H9 (cell line): ENCODE measurements at regions not wholly inside any gene's neighbourhood (a gene's known extent, or its start where the extent isn't known, plus 50 kb on each side); places are given as distances from the start of the nearest gene placed in this dataset.

ENCODE experiments used
- DNase-seq: peaks from one replicate; pipeline ENCODE4 v3.0.0-alpha.2; 2017
- H2AFZ ChIP-seq: one replicate; pipeline ENCODE4 v1.6.1; 2013; ENCODE audit warnings: mild to moderate bottlenecking, low read length, control low read depth, moderate library complexity
- H2AK5ac ChIP-seq: 2 replicates; pipeline ENCODE4 v1.6.1; 2013; ENCODE audit warnings: low read length, control low read depth, mixed read lengths; ENCODE audit not compliant: insufficient read length
- H2BK120ac ChIP-seq: one replicate; pipeline ENCODE4 v1.6.1; 2013; ENCODE audit warnings: low read depth, mild to moderate bottlenecking, low read length, control low read depth, inconsistent platforms; ENCODE audit not compliant: poor library complexity, severe bottlenecking
- H2BK12ac ChIP-seq: 2 replicates; pipeline ENCODE4 v1.6.1; 2013; ENCODE audit warnings: low read length, control low read depth, mixed read lengths, low read depth; ENCODE audit not compliant: insufficient read length
- H2BK15ac ChIP-seq: 2 replicates; pipeline ENCODE4 v1.6.1; 2013; ENCODE audit warnings: low read depth, low read length, control low read depth
- H2BK20ac ChIP-seq: one replicate; pipeline ENCODE4 v1.6.1; 2013; ENCODE audit warnings: low read depth, mild to moderate bottlenecking, low read length, control low read depth, inconsistent platforms; ENCODE audit not compliant: poor library complexity, severe bottlenecking
- H2BK5ac ChIP-seq: 2 replicates; pipeline ENCODE4 v1.6.1; 2013; ENCODE audit warnings: low read length, control low read depth, mixed read lengths; ENCODE audit not compliant: insufficient read length
- H3K14ac ChIP-seq: 2 replicates; pipeline ENCODE4 v1.6.1; 2013; ENCODE audit warnings: low read length, control low read depth; ENCODE audit not compliant: insufficient read depth
- H3K18ac ChIP-seq: 2 replicates; pipeline ENCODE4 v1.6.1; 2013; ENCODE audit warnings: low read depth, mild to moderate bottlenecking, mixed read lengths, low read length, control low read depth; ENCODE audit not compliant: insufficient read length
- H3K23ac ChIP-seq: 2 replicates; pipeline ENCODE4 v1.6.1; 2013; ENCODE audit warnings: low read length, control low read depth, mixed read lengths, low read depth; ENCODE audit not compliant: insufficient read length
- H3K23me2 ChIP-seq: 2 replicates; pipeline ENCODE4 v1.6.1; 2013; ENCODE audit warnings: low read depth, mild to moderate bottlenecking, mixed read lengths, low read length, control low read depth; ENCODE audit not compliant: insufficient read length, poor library complexity, severe bottlenecking
- H3K27ac ChIP-seq: 2 replicates; pipeline ENCODE4 v1.5.1; 2013; ENCODE audit warnings: low read length, control low read depth, mixed read lengths, low read depth; ENCODE audit not compliant: insufficient read length
- H3K27me3 ChIP-seq: 2 replicates; pipeline ENCODE4 v1.6.1; 2013; ENCODE audit warnings: low read length, control low read depth, inconsistent platforms; ENCODE audit not compliant: insufficient read depth
- H3K4ac ChIP-seq: 2 replicates; pipeline ENCODE4 v1.6.1; 2013; ENCODE audit warnings: low read depth, mild to moderate bottlenecking, control low read depth, inconsistent platforms, low read length, moderate library complexity
- H3K4me1 ChIP-seq: 2 replicates; pipeline ENCODE4 v1.6.1; 2013; ENCODE audit warnings: low read length, control low read depth, inconsistent platforms; ENCODE audit not compliant: insufficient read depth
- H3K4me2 ChIP-seq: 2 replicates; pipeline ENCODE4 v1.6.1; 2013; ENCODE audit warnings: low read length, control low read depth, mixed read lengths; ENCODE audit not compliant: insufficient read length, insufficient read depth
- H3K56ac ChIP-seq: 2 replicates; pipeline ENCODE4 v1.6.1; 2013; ENCODE audit warnings: low read depth, mild to moderate bottlenecking, mixed read lengths, low read length, control low read depth; ENCODE audit not compliant: insufficient read length
- H3K79me1 ChIP-seq: 2 replicates; pipeline ENCODE4 v1.6.1; 2013; ENCODE audit warnings: low read depth, mild to moderate bottlenecking, moderate library complexity, low read length, control low read depth, inconsistent platforms; ENCODE audit not compliant: insufficient read depth, poor library complexity, severe bottlenecking
- H3K79me2 ChIP-seq: 2 replicates; pipeline ENCODE4 v1.6.1; 2013; ENCODE audit warnings: low read length, control low read depth, inconsistent platforms; ENCODE audit not compliant: insufficient read depth
- H3K9ac ChIP-seq: 2 replicates; pipeline ENCODE4 v1.6.1; 2013; ENCODE audit warnings: low read length, control low read depth, mixed read lengths; ENCODE audit not compliant: insufficient read length; ENCODE audit errors: extremely low read depth
- H3K9me3 ChIP-seq: one replicate; pipeline ENCODE4 v1.6.1; 2013; ENCODE audit warnings: low read depth, low read length, inconsistent platforms; ENCODE audit not compliant: control insufficient read depth
- H3T11ph ChIP-seq: one replicate; pipeline ENCODE4 v1.6.1; 2013; ENCODE audit warnings: mild to moderate bottlenecking, low read length, control low read depth, inconsistent platforms
- H4K20me1 ChIP-seq: one replicate; pipeline ENCODE4 v1.6.1; 2013; ENCODE audit not compliant: control insufficient read depth, insufficient read length, insufficient read depth
- H4K5ac ChIP-seq: 2 replicates; pipeline ENCODE4 v1.6.1; 2013; ENCODE audit warnings: low read depth, mild to moderate bottlenecking, mixed read lengths, low read length, control low read depth; ENCODE audit not compliant: insufficient read length
- H4K8ac ChIP-seq: replicated peaks from 2 replicates; pipeline ENCODE4 v1.6.1; 2013; ENCODE audit warnings: low read length, control low read depth, mixed read lengths, low read depth; ENCODE audit not compliant: insufficient read length
- H4K91ac ChIP-seq: 2 replicates; pipeline ENCODE4 v1.6.1; 2013; ENCODE audit warnings: low read depth, mild to moderate bottlenecking, moderate library complexity, mixed read lengths, low read length, control low read depth; ENCODE audit not compliant: insufficient read length
- H3K27ac Mint-ChIP-seq, 3 experiments: 2 replicates in 2 of 3; 3 replicates in 1 of 3; pipeline ENCODE4 v1.8.0; 2020 to 2021; ENCODE audit warnings: mixed read lengths in 3 of 3, mild to moderate bottlenecking in 1 of 3, moderate library complexity in 1 of 3
- H3K27me3 Mint-ChIP-seq: 2 replicates; pipeline ENCODE4 v1.8.0; 2021; ENCODE audit warnings: low read depth, mild to moderate bottlenecking, moderate library complexity, mixed read lengths
- H3K36me3 Mint-ChIP-seq, 3 experiments: 2 replicates in 2 of 3; 3 replicates in 1 of 3; pipeline ENCODE4 v1.8.0; 2020 to 2021; ENCODE audit warnings: low read depth in 3 of 3, mixed read lengths in 3 of 3; ENCODE audit not compliant: insufficient read depth in 1 of 3
- H3K4me1 Mint-ChIP-seq, 2 experiments: 2 replicates each; pipeline ENCODE4 v1.8.0; 2020; ENCODE audit warnings: mixed read lengths in 2 of 2
- H3K4me3 Mint-ChIP-seq, 2 experiments: 2 replicates in 1 of 2; 3 replicates in 1 of 2; pipeline ENCODE4 v1.8.0; 2020 to 2021; ENCODE audit warnings: mild to moderate bottlenecking in 2 of 2, mixed read lengths in 2 of 2, moderate library complexity in 1 of 2
- H3K9me3 Mint-ChIP-seq, 2 experiments: 2 replicates in 1 of 2; 3 replicates in 1 of 2; pipeline ENCODE4 v1.8.0; 2020; ENCODE audit warnings: mild to moderate bottlenecking in 2 of 2, mixed read lengths in 2 of 2, moderate library complexity in 1 of 2
- CTCF ChIP-seq: fragments of 200-600 bp; sonication (generic); conservative IDR thresholded peaks from 3 replicates; pipeline ENCODE4 v1.8.0; 2021; ENCODE audit warnings: antibody characterized with exemption, mild to moderate bottlenecking
- WGBS: extraction: QIAGEN DNeasy Blood & Tissue Kit; methylation state at CpG from one replicate; pipeline ENCODE4 v1.1.7; 2013; ENCODE audit warnings: missing lambda C conversion rate, low lambda C conversion rate, mixed read lengths; ENCODE audit not compliant: insufficient read length; ENCODE audit errors: extremely low coverage; 5-methylcytosine and 5-hydroxymethylcytosine counted together

- no peaks in the 10 kb centered on the region for H3K4me1 ChIP-seq
- no peak overlapping the region for H4K91ac ChIP-seq
- no peak overlapping the region for H3K27ac ChIP-seq
- no peaks in the 10 kb centered on the region for H3K4me1 Mint-ChIP-seq
- DNase-seq: no peak
- H3K36me3 Mint-ChIP-seq: no peaks in the 10 kb centered on the region; a peak in 1 of 7 replicates
- H3K27me3 Mint-ChIP-seq: no peaks in the 10 kb centered on the region
- no peak overlapping the region for H2BK5ac ChIP-seq
- no peak overlapping the region for H3K4me3 Mint-ChIP-seq
- no peak overlapping the region for H3K23ac ChIP-seq
- no peak overlapping the region for H3K4ac ChIP-seq
- H3K9me3 Mint-ChIP-seq: peaks cover 6 to 7% of the 10 kb centered on the region in 2 experiments; a peak in 4 of 5 replicates
- no peak overlapping the region for H3K4me2 ChIP-seq
- no peak overlapping the region for H3T11ph ChIP-seq
- no peak overlapping the region for H3K27ac Mint-ChIP-seq
- no peaks in the 10 kb centered on the region for H3K9me3 ChIP-seq
- H3K56ac ChIP-seq: no peak overlapping the region
- H4K20me1 ChIP-seq: no peaks in the 10 kb centered on the region
- no peak overlapping the region for H3K18ac ChIP-seq
- no peak overlapping the region for H2BK15ac ChIP-seq
- no peak overlapping the region for H2AFZ ChIP-seq
- no peaks in the 10 kb centered on the region for H3K23me2 ChIP-seq
- no CpG with 5 or more reads among the region's 3 CpGs for WGBS
- H3K9ac ChIP-seq: no peak overlapping the region
- no peak overlapping the region for H2BK12ac ChIP-seq
- H2BK120ac ChIP-seq: no peak overlapping the region
- no peak overlapping the region for H4K8ac ChIP-seq
- H2AK5ac ChIP-seq: no peak overlapping the region
- no peak overlapping the region for H2BK20ac ChIP-seq
- H3K14ac ChIP-seq: no peak overlapping the region
- H3K27me3 ChIP-seq: no peaks in the 10 kb centered on the region
- no peak for TF ChIP-seq CTCF
- no peaks in the 10 kb centered on the region for H3K79me1 ChIP-seq
- no peak overlapping the region for H4K5ac ChIP-seq
- no peaks in the 10 kb centered on the region for H3K79me2 ChIP-seq
These were observed 282.1 kb downstream of the TPBG start for GRCh38 chr6:82645536-82646230.
